HUES64 (cell line): ENCODE measurements at regions not wholly inside any gene's neighbourhood (a gene's known extent, or its start where the extent isn't known, plus 50 kb on each side); places are given as distances from the start of the nearest gene placed in this dataset.

Experiments used
- H3K27ac ChIP-seq: 2 replicates; pipeline ENCODE4 v1.7.0; 2013; ENCODE audit warnings: low read depth, low read length, inconsistent platforms
- H3K27me3 ChIP-seq: 2 replicates; pipeline ENCODE4 v1.6.1; 2013; ENCODE audit warnings: mild to moderate bottlenecking, low read length; ENCODE audit not compliant: insufficient read depth
- H3K36me3 ChIP-seq: 2 replicates; pipeline ENCODE4 v1.6.1; 2013; ENCODE audit warnings: mild to moderate bottlenecking, low read length; ENCODE audit not compliant: insufficient read depth
- H3K4me1 ChIP-seq: 2 replicates; pipeline ENCODE4 v1.6.1; 2013; ENCODE audit warnings: mild to moderate bottlenecking, low read length, moderate library complexity; ENCODE audit not compliant: insufficient read depth
- H3K4me3 ChIP-seq: 2 replicates; pipeline ENCODE4 v1.5.1; 2013; ENCODE audit warnings: mild to moderate bottlenecking, low read length, moderate library complexity
- H3K9ac ChIP-seq: 2 replicates; pipeline ENCODE4 v1.6.1; 2013; ENCODE audit warnings: mild to moderate bottlenecking, low read depth, low read length
- H3K9me3 ChIP-seq: 2 replicates; pipeline ENCODE4 v1.6.1; 2013; ENCODE audit warnings: low read depth, low read length; ENCODE audit not compliant: insufficient read depth
- WGBS: fragments of 150-250, 120-280 bp; methylation state at CpG from one replicate; pipeline ENCODE4 v1.1.7; 2013; ENCODE audit warnings: missing lambda C conversion rate; 5-methylcytosine and 5-hydroxymethylcytosine counted together

DNA sequence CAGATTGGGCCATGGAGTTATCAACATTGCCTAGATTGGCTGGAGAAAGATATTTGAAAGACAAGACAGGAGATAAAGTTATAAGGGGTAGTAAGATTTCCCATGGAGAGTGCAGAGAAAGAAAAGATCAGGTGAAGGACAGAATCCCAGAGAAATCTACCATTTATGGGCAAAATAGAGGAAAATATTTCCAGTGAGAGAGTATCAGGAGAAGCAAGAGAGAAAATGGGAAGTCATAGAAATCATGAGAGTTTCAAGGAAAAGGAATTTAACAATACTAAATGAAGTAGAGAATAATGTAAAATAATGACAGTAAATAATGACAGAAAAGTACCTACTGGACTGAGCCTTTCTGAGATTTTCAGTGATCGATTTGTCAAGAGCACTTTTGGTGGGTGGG lies 447.6 kb upstream of the CHST9 start:
- H3K9me3 ChIP-seq = no peaks in the 10 kb centered on the region
- H3K36me3 ChIP-seq = no peaks in the 10 kb centered on the region
- H3K9ac ChIP-seq = no peak overlapping the region
- no peaks in the 10 kb centered on the region for H3K4me1 ChIP-seq
- no peaks in the 10 kb centered on the region for H3K27me3 ChIP-seq
- no peak overlapping the region for H3K4me3 ChIP-seq
- 95% methylated on average over 1 of the region's 1 CpG for WGBS
- no peak overlapping the region for H3K27ac ChIP-seq

DNA sequence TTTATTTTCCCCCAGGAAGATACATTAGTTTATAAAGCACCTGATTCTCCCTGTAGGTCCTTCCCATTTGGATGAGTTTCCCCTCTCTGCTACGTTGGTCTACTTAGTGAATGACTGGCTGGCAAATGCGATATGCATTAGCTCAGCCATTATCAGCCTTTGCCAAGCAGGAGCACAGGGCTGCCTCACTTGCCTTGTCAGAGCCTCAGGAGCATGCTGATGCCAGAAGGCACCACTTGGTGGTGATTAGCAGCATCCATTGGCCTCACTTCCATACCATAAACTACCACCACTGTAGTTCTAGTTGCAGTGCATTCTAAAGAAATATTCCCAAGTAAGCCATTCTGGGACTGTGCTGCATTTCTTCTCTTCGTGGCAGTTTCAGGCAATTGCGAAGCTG lies 442.8 kb upstream of the CHST9 start:
- WGBS = 88% methylated on average over 4 of the region's 4 CpGs
- H3K9me3 ChIP-seq = no peaks in the 10 kb centered on the region

DNA sequence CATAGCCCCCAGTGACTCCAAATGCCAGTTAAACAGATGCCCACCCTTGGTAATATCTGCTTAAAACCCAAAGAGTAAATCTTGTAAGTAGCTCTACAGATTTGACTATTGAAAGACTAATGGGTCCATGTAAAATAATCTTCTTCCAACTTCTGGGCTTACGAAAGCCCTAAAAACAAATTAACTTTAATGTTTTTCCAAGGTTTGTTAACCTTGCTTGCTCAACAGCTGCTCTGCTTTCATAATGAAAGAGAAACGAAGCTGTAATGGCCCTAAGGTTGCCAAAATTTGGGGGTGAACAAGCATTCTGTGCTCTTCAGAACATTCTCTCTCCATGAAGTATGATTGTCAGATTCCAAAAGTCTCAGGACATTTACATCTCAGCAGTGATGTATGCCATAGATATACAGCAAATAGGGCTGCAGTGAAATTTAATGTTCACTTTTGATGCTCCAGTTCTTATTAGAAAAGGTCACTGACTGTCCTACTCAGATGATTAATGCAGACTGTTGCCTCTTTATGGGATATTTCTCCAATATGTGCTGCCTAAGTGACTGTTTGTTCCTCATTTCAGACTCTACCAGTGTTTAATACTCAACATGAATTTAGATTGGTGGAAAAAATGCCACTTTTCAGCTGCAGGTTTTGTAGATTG lies 436.3 kb upstream of the CHST9 start:
- H3K9me3 ChIP-seq = no peaks in the 10 kb centered on the region
- no peaks in the 10 kb centered on the region for H3K27me3 ChIP-seq
- no peak overlapping the region for H3K27ac ChIP-seq
- 94% methylated on average over 2 of the region's 2 CpGs for WGBS
- H3K36me3 ChIP-seq = no peaks in the 10 kb centered on the region
- no peak overlapping the region for H3K9ac ChIP-seq
- H3K4me3 ChIP-seq = no peak overlapping the region
- no peaks in the 10 kb centered on the region for H3K4me1 ChIP-seq

More for the DNA sequence above, 442.8 kb upstream of the CHST9 start:
- Histone ChIP-seq H3K27ac (no peak overlapping the region), H3K4me1 (no peaks in the 10 kb centered on the region), H3K36me3 (no peaks in the 10 kb centered on the region), H3K9ac (no peak overlapping the region), H3K27me3 (no peaks in the 10 kb centered on the region), H3K4me3 (no peak overlapping the region)

DNA sequence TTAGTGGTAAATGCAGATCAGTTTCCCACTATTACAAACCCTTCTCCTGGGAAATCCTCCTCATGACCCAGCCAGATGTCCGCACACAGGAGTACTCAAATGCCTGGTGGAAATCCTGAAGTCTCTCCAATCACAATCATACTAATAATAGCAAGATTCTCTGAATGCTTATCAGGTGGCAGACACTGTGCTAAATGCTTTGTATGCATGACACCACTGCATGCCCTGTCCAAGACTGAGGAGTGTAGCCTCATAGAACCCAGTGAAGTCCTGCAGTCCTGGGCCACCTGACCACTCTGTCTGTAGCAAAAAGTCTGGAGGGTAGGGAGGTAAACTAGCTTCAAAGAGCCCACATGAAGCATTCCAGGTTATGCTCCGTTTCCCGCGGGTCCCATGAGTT lies 434.8 kb upstream of the CHST9 start:
- H3K4me1 ChIP-seq = peaks cover 11% of the 10 kb centered on the region
- H3K27ac ChIP-seq = no peak overlapping the region
- H3K9me3 ChIP-seq = no peaks in the 10 kb centered on the region
- H3K27me3 ChIP-seq = no peaks in the 10 kb centered on the region
- no peak overlapping the region for H3K4me3 ChIP-seq
- H3K9ac ChIP-seq = no peak overlapping the region
- no peaks in the 10 kb centered on the region for H3K36me3 ChIP-seq
- 94% methylated on average over 4 of the region's 4 CpGs for WGBS

DNA sequence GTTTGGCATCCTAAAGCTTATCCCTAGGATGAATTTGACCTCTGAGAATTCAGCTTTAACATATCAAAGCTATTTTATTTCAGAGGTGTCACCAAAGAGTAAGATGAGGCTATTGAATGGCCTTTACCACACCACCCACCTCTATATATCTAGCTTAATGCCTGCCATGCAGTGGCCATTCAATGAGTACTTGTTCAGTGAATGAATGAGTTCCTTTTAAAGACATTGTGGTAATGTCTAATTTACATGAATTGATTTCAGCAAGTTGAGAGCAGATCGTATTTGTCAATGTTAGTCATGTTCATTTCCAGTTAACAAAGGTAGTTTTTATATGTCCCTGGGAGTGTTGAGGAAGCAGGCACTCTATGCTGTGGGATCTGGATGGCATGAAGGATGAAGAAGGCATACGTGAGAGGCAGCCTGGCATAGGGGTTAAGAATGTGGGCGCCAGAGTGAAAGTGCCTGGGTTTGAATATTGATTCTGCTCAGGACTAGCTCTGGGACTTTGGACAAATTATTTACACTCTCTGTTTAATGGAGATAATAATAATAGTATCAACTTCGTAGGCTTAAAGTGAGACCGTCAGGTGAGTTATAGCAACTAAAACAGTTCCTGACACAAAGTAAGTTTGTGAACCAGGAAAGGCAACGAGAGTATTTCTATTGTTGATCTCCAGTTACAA lies 434.1 kb upstream of the CHST9 start:
- no peak overlapping the region for H3K27ac ChIP-seq
- no peaks in the 10 kb centered on the region for H3K9me3 ChIP-seq
- no peaks in the 10 kb centered on the region for H3K36me3 ChIP-seq
- H3K4me3 ChIP-seq = no peak overlapping the region
- H3K4me1 ChIP-seq = peaks cover 16% of the 10 kb centered on the region
- 92% methylated on average over 6 of the region's 6 CpGs for WGBS
- H3K9ac ChIP-seq = no peak overlapping the region
- no peaks in the 10 kb centered on the region for H3K27me3 ChIP-seq

DNA sequence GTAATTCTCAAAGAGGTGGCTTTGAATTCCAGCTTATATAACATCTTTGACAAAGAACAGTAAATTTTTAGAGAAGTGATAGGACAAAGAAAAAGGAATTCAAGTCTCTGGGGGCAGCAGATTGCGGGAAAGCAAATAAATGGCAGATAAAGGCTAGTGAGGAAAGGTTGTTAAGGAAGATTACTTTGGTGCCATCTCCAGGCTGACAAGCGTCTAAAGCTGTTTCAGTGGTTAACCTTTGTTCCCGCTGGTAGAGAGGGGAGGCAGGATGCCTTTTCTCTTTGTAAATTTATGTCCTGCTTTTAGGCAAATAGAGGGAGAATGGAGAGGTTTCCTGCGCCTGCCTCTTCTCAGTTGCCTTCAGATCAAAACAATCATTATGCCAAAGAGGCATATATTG lies 431.2 kb upstream of the CHST9 start:
- Histone ChIP-seq H3K27me3 (no peaks in the 10 kb centered on the region), H3K27ac (no peak overlapping the region), H3K4me3 (no peak overlapping the region), H3K9ac (no peak overlapping the region), H3K4me1 (peaks cover 16% of the 10 kb centered on the region), H3K36me3 (no peaks in the 10 kb centered on the region), H3K9me3 (no peaks in the 10 kb centered on the region)
- 68% methylated on average over 3 of the region's 4 CpGs for WGBS

DNA sequence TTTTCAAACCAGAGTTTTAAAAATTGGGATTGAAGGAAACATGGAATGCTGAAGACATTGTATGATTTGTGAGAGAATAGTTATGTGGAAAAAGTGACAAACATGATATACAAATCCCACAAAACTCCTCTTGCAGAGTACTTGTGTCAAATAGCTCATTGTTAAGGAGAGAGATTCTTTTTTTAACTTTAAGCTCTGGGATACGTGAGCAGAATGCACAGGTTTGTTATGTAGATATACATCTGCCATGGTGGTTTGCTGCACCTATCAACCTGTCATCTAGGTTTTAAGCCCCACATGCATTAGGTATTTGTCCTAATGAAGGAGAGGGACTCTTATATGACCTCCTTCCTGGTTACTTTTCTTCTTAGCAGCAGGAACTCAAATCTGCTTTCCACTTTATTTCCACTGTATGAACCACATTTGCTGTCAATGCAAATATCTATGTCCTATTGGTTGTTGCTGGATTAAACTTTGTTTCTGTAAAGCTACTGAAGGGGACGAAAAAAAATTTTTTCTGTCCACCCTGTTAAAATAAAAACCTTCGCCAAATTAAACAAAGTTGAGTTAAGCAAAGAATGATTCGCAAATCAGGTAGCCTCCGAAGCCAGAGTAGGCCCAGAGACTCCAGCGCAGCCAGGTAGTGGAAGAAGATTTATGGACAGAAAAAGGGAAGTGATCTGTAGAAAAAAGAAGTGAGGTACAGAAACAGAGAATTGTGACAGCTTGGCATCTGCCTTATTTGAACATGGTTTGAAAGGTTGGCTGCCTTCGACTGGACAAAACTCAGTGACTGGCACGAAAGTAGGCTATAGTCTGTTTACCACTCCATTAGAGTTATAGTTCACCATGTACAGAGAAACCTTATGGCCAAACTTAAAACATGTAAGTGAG lies 430.1 kb upstream of the CHST9 start:
- Histone ChIP-seq H3K4me3 (no peak overlapping the region), H3K4me1 (peaks cover 16% of the 10 kb centered on the region), H3K9ac (no peak overlapping the region), H3K9me3 (no peaks in the 10 kb centered on the region), H3K36me3 (no peaks in the 10 kb centered on the region), H3K27me3 (no peaks in the 10 kb centered on the region), H3K27ac (no peak overlapping the region; the same call in 1 of the 2 replicates)
- 90% methylated on average over 8 of the region's 8 CpGs for WGBS

DNA sequence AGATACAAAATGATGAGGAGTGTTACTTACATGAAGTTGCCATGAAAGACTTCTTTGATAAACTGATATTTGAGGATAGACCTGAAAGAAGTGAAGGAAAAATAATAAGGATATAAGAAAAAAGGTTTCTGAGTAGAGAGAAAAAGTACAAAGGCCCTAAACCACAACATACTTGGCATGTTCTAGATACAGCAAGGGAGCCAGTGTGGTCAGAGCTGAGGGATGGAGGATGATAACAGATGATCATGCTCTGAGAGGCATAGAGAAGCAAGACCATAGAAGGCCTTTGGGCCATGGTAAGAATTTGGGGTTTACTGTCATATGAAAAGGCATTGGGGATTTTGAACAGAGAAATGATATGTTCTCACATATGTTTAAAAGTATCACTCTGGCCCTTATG lies 424.1 kb upstream of the CHST9 start:
- Histone ChIP-seq H3K4me3 (no peak overlapping the region), H3K9me3 (no peaks in the 10 kb centered on the region), H3K27me3 (no peaks in the 10 kb centered on the region), H3K27ac (no peak overlapping the region), H3K9ac (no peak overlapping the region), H3K36me3 (no peaks in the 10 kb centered on the region), H3K4me1 (peaks cover 9% of the 10 kb centered on the region)

DNA sequence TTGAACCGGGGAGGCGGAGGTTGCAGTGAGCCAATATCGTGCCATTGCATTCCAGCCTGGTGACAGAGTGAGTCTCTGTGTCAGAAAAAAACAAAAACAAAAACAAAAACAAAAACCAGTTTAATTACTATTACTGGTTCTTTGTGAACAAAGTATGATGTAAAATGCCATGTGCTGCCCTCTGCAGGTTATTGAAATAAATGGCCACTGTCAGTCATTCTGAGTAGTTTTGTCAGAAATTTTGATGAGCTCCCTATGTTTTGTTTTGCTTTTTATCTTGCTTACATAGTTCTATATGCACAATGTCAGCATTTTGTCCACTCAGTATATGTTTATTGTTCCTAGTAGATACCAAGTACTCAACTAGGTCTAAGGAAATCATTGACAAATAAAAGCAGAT lies 423.6 kb upstream of the CHST9 start:
- 96% methylated on average over 3 of the region's 3 CpGs for WGBS
- H3K36me3 ChIP-seq = no peaks in the 10 kb centered on the region

DNA sequence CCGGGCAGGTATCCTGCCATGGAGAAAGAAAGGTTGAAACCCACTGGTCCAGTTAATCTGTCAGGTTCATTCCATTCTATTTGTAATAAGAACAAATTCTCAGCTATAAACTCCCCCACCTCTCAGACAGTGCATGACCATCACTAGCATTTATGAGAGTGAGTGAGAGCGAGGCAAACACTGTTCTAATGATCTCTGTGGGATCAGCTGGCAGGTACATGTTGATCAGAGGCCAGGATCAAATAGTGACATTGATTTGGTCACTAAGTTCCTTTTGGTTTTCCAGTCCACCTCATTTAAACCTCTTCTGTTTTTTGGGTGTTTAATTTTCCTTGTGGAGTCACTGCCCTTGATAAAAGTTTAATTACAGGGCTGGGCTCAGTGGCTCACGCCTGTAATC lies 423.1 kb upstream of the CHST9 start:
- no peak overlapping the region for H3K27ac ChIP-seq
- no peak overlapping the region for H3K9ac ChIP-seq
- H3K27me3 ChIP-seq = no peaks in the 10 kb centered on the region
- no peaks in the 10 kb centered on the region for H3K36me3 ChIP-seq
- WGBS = 95% methylated on average over 2 of the region's 3 CpGs
- H3K4me1 ChIP-seq = peaks cover 15% of the 10 kb centered on the region
- H3K4me3 ChIP-seq = no peak overlapping the region
- no peaks in the 10 kb centered on the region for H3K9me3 ChIP-seq

More for the DNA sequence above, 423.6 kb upstream of the CHST9 start:
- Histone ChIP-seq H3K27ac (no peak overlapping the region), H3K4me3 (no peak overlapping the region), H3K9me3 (no peaks in the 10 kb centered on the region), H3K27me3 (no peaks in the 10 kb centered on the region), H3K4me1 (peaks cover 14% of the 10 kb centered on the region), H3K9ac (no peak overlapping the region)

DNA sequence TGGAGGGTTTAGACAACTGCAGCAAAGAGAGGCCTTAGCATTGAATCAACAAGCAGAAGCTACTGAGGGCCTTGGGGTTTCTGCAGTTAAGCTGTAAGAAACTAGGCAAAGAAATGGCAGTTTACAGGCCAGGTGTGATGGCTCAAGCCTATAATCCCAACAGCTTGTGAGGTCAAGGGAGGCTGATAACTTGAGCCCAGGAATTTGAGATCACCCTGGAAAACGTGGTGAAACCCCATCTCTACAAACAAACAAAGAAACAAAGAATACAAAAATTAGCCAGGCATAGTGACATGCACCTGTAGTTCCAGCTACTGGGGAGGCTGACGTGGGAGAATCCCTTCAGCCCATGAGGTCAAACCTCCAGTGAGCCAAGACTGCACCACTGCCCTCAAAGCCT lies 421.6 kb upstream of the CHST9 start:
- no peaks in the 10 kb centered on the region for H3K9me3 ChIP-seq
- H3K4me3 ChIP-seq = no peak overlapping the region
- no peaks in the 10 kb centered on the region for H3K36me3 ChIP-seq
- H3K27me3 ChIP-seq = no peaks in the 10 kb centered on the region
- no peak overlapping the region for H3K27ac ChIP-seq
- peaks cover 15% of the 10 kb centered on the region for H3K4me1 ChIP-seq
- H3K9ac ChIP-seq = no peak overlapping the region
- 91% methylated on average over 2 of the region's 2 CpGs for WGBS
